Stimulated activated CD4-positive, alpha-beta T cell treated with anti-CD3 and anti-CD28 coated beads, Interleukin-15, amount 100 ng/mL, for 48 hours (primary cell): ENCODE measurements at regions not wholly inside any gene's neighbourhood (a gene's known extent, or its start where the extent isn't known, plus 50 kb on each side); places are given as distances from the start of the nearest gene placed in this dataset.

Experiments used
- DNase-seq, 2 donors: peaks; one replicate each; pipeline ENCODE4 v3.0.0-alpha.2; 2020; ENCODE audit warnings: low read depth in 2 of 2

- no peak for DNase-seq
These were observed 58.7 kb upstream of the SH3RF3 start for GRCh38 chr2:109070290-109070689.

GRCh38 chr2:109069331-109070194 is 59.4 kb upstream of the SH3RF3 start:
- DNase-seq: no peak

- DNase-seq: no peak
These were observed 60.2 kb upstream of the SH3RF3 start for GRCh38 chr2:109068811-109069210.

GRCh38 chr2:109067631-109068125 is 61.3 kb upstream of the SH3RF3 start:
- no peak for DNase-seq

- no peak for DNase-seq
These were observed 61.9 kb upstream of the SH3RF3 start for GRCh38 chr2:109066917-109067597.

GRCh38 chr2:109066501-109066900 is 62.5 kb upstream of the SH3RF3 start:
- no peak for DNase-seq

- no peak for DNase-seq
These were observed 63.6 kb upstream of the SH3RF3 start for GRCh38 chr2:109065391-109065734.

GRCh38 chr2:109064660-109065390 is 64.2 kb upstream of the SH3RF3 start:
- DNase-seq: no peak

- DNase-seq: no peak
These were observed 65.9 kb upstream of the SH3RF3 start for GRCh38 chr2:109062859-109063700.

- no peak for DNase-seq
These were observed 66.7 kb upstream of the SH3RF3 start for GRCh38 chr2:109062145-109062858.

- no peak for DNase-seq
These were observed 67.3 kb upstream of the SH3RF3 start for GRCh38 chr2:109061736-109062135.

GRCh38 chr2:109060496-109060895 is 68.5 kb upstream of the SH3RF3 start:
- DNase-seq: no peak

- no peak for DNase-seq
These were observed 69.4 kb upstream of the SH3RF3 start for GRCh38 chr2:109059474-109060165.

- no peak for DNase-seq
These were observed 69.8 kb upstream of the EDAR start for GRCh38 chr2:109058802-109059201.

GRCh38 chr2:109058191-109058632 is 69.2 kb upstream of the EDAR start:
- no peak for DNase-seq

- peak in 1 of 2 donors; percentile 14 for DNase-seq
These were observed 68.7 kb upstream of the EDAR start for GRCh38 chr2:109057686-109058085.

- no peak for DNase-seq
These were observed 66.4 kb upstream of the EDAR start for GRCh38 chr2:109055435-109055834.

GRCh38 chr2:109054865-109055264 is 65.8 kb upstream of the EDAR start:
- DNase-seq: no peak

GRCh38 chr2:109053716-109054115 is 64.7 kb upstream of the EDAR start:
- DNase-seq: no peak

GRCh38 chr2:109052922-109053321 is 63.9 kb upstream of the EDAR start:
- DNase-seq: no peak
